ENCODE measurements at regions not wholly inside any gene's neighbourhood (a gene's known extent, or its start where the extent isn't known, plus 50 kb on each side); places are given as distances from the start of the nearest gene placed in this dataset.

- ATAC-seq = peak; percentile 34
These were observed 52.6 kb upstream of the JUN start for GRCh38 chr1:58836408-58836807.

GRCh38 chr1:58837886-58838285, 54.0 kb upstream of the JUN start:
- H3K9me3 Mint-ChIP-seq = no peaks in the 10 kb centered on the region
- DNase-seq (no peak), ATAC-seq (no peak)
- no peak overlapping the region for H3K4me3 Mint-ChIP-seq
- Histone ChIP-seq H3K4me1 (ENCODE audit: control insufficient read depth in 2 of 2, insufficient read depth in 2 of 2, low read length in 2 of 2) (no peaks in the 10 kb centered on the region), H3K9me3 (ENCODE audit: control insufficient read depth in 2 of 3, low read length in 3 of 3) (no peaks in the 10 kb centered on the region), H3K27me3 (ENCODE audit: control insufficient read depth in 2 of 2, insufficient read depth in 2 of 2, low read length in 2 of 2) (no peaks in the 10 kb centered on the region), H3K36me3 (ENCODE audit: control insufficient read depth in 2 of 3, insufficient read depth in 3 of 3, low read length in 3 of 3) (no peaks in the 10 kb centered on the region), H3K4me3 (ENCODE audit: low read length) (no peak overlapping the region), H3K27ac (ENCODE audit: low read depth, low read length) (no peak overlapping the region)
- ChIA-PET CTCF (no interaction called here), POLR2A (no interaction called here)
- H3K27me3 Mint-ChIP-seq = no peaks in the 10 kb centered on the region
- peaks cover 0 to 14% (median 3%) of the 10 kb centered on the region in 7 donors for H3K4me1 Mint-ChIP-seq
- H3K27ac Mint-ChIP-seq = no peak overlapping the region
- H3K36me3 Mint-ChIP-seq = peaks cover 0 to 6% (median 0%) of the 10 kb centered on the region in 5 donors
- intact Hi-C loops (cut with micrococcal nuclease) = no loop called here

More at GRCh38 chr1:58836408-58836807, 52.6 kb upstream of the JUN start:
- intact Hi-C loops (cut with micrococcal nuclease) = no loop called here
- H3K4me1 Mint-ChIP-seq = peaks cover 0 to 6% (median 0%) of the 10 kb centered on the region in 7 donors
- Histone ChIP-seq H3K27ac (ENCODE audit: low read depth, low read length) (no peak overlapping the region), H3K4me1 (ENCODE audit: control insufficient read depth in 2 of 2, insufficient read depth in 2 of 2, low read length in 2 of 2) (no peaks in the 10 kb centered on the region), H3K36me3 (ENCODE audit: control insufficient read depth in 2 of 3, insufficient read depth in 3 of 3, low read length in 3 of 3) (no peaks in the 10 kb centered on the region), H3K9me3 (ENCODE audit: control insufficient read depth in 2 of 3, low read length in 3 of 3) (no peaks in the 10 kb centered on the region), H3K27me3 (ENCODE audit: control insufficient read depth in 2 of 2, insufficient read depth in 2 of 2, low read length in 2 of 2) (no peaks in the 10 kb centered on the region), H3K4me3 (ENCODE audit: low read length) (no peak overlapping the region)
- DNase-seq = no peak
- CTCF ChIA-PET = no interaction called here
- H3K36me3 Mint-ChIP-seq = no peaks in the 10 kb centered on the region
- H3K9me3 Mint-ChIP-seq = no peaks in the 10 kb centered on the region
- POLR2A ChIA-PET = no interaction called here
- H3K27ac Mint-ChIP-seq = no peak overlapping the region
- H3K27me3 Mint-ChIP-seq = no peaks in the 10 kb centered on the region
- H3K4me3 Mint-ChIP-seq = no peak overlapping the region

GRCh38 chr1:58839147-58839795, 55.4 kb upstream of the JUN start:
- Histone ChIP-seq H3K27ac (ENCODE audit: low read depth, low read length) (no peak overlapping the region), H3K27me3 (ENCODE audit: control insufficient read depth in 2 of 2, insufficient read depth in 2 of 2, low read length in 2 of 2) (no peaks in the 10 kb centered on the region), H3K9me3 (ENCODE audit: control insufficient read depth in 2 of 3, low read length in 3 of 3) (no peaks in the 10 kb centered on the region), H3K4me3 (ENCODE audit: low read length) (no peak overlapping the region), H3K4me1 (ENCODE audit: control insufficient read depth in 2 of 2, insufficient read depth in 2 of 2, low read length in 2 of 2) (no peaks in the 10 kb centered on the region), H3K36me3 (ENCODE audit: control insufficient read depth in 2 of 3, insufficient read depth in 3 of 3, low read length in 3 of 3) (no peaks in the 10 kb centered on the region)
- intact Hi-C loops (cut with micrococcal nuclease) = no loop called here
- H3K27me3 Mint-ChIP-seq = no peaks in the 10 kb centered on the region
- ChIA-PET CTCF (interaction anchor here (0.6 to 0.7 kb wide), 2 partner anchors 11 to 306 kb away, joined by 3 read pairs; no protein-coding TSS in a partner anchor), POLR2A (no interaction called here)
- DNase-seq = no peak
- H3K9me3 Mint-ChIP-seq = no peaks in the 10 kb centered on the region
- no peak for ATAC-seq
- H3K4me1 Mint-ChIP-seq = peaks cover 0 to 14% (median 3%) of the 10 kb centered on the region in 7 donors
- H3K4me3 Mint-ChIP-seq = no peak overlapping the region
- peaks cover 0 to 6% (median 0%) of the 10 kb centered on the region in 5 donors for H3K36me3 Mint-ChIP-seq
- no peak overlapping the region for H3K27ac Mint-ChIP-seq

- DNase-seq (no peak), ATAC-seq (no peak)
- Mint-ChIP-seq H3K27me3 (no peaks in the 10 kb centered on the region), H3K36me3 (peaks cover 0 to 6% (median 0%) of the 10 kb centered on the region in 5 donors), H3K4me1 (peaks cover 0 to 14% (median 3%) of the 10 kb centered on the region in 7 donors), H3K27ac (no peak overlapping the region), H3K4me3 (no peak overlapping the region), H3K9me3 (no peaks in the 10 kb centered on the region)
- Histone ChIP-seq H3K36me3 (ENCODE audit: control insufficient read depth in 2 of 3, insufficient read depth in 3 of 3, low read length in 3 of 3) (no peaks in the 10 kb centered on the region), H3K27me3 (ENCODE audit: control insufficient read depth in 2 of 2, insufficient read depth in 2 of 2, low read length in 2 of 2) (no peaks in the 10 kb centered on the region), H3K4me3 (ENCODE audit: low read length) (no peak overlapping the region), H3K4me1 (ENCODE audit: control insufficient read depth in 2 of 2, insufficient read depth in 2 of 2, low read length in 2 of 2) (no peaks in the 10 kb centered on the region), H3K9me3 (ENCODE audit: control insufficient read depth in 2 of 3, low read length in 3 of 3) (no peaks in the 10 kb centered on the region), H3K27ac (ENCODE audit: low read depth, low read length) (no peak overlapping the region)
- intact Hi-C loops (cut with micrococcal nuclease) = loop anchor here in 1 of 2 donors (2.0 kb wide), 1 partner anchor 859 kb away; no protein-coding TSS in a partner anchor
- ChIA-PET POLR2A (no interaction called here), CTCF (no interaction called here)
These were observed 56.3 kb upstream of the JUN start for GRCh38 chr1:58839846-58840835.

- POLR2A ChIA-PET = no interaction called here
- no peak overlapping the region for H3K4me3 Mint-ChIP-seq
- no peaks in the 10 kb centered on the region for H3K27me3 Mint-ChIP-seq
- no peaks in the 10 kb centered on the region for H3K9me3 ChIP-seq (ENCODE audit: control insufficient read depth in 2 of 3, low read length in 3 of 3)
- H3K27me3 ChIP-seq (ENCODE audit: control insufficient read depth in 2 of 2, insufficient read depth in 2 of 2, low read length in 2 of 2) = no peaks in the 10 kb centered on the region
- H3K4me3 ChIP-seq (ENCODE audit: low read length) = no peak overlapping the region
- H3K36me3 ChIP-seq (ENCODE audit: control insufficient read depth in 2 of 3, insufficient read depth in 3 of 3, low read length in 3 of 3) = no peaks in the 10 kb centered on the region
- ATAC-seq (peak; percentile 44), DNase-seq (peak in 1 of 9 donors; percentile 5)
- H3K4me1 Mint-ChIP-seq = peaks cover 0 to 11% (median 1%) of the 10 kb centered on the region in 7 donors
- H3K27ac Mint-ChIP-seq = no peak overlapping the region
- no peaks in the 10 kb centered on the region for H3K9me3 Mint-ChIP-seq
- H3K4me1 ChIP-seq (ENCODE audit: control insufficient read depth in 2 of 2, insufficient read depth in 2 of 2, low read length in 2 of 2) = no peaks in the 10 kb centered on the region
- peaks cover 0 to 6% (median 0%) of the 10 kb centered on the region in 5 donors for H3K36me3 Mint-ChIP-seq
- CTCF ChIA-PET = interaction anchor here (0.7 kb wide), 1 partner anchor 16 kb away, joined by 3 read pairs; no protein-coding TSS in a partner anchor
- H3K27ac ChIP-seq (ENCODE audit: low read depth, low read length) = no peak overlapping the region
- intact Hi-C loops (cut with micrococcal nuclease) = loop anchor here in 1 of 2 donors (1.0 to 2.0 kb wide), 3 partner anchors 56 to 857 kb away; no protein-coding TSS in a partner anchor
These were observed 57.6 kb upstream of the JUN start for GRCh38 chr1:58841455-58841854.

GRCh38 chr1:58842941-58843340, 59.1 kb upstream of the JUN start:
- Histone ChIP-seq H3K4me1 (ENCODE audit: control insufficient read depth in 2 of 2, insufficient read depth in 2 of 2, low read length in 2 of 2) (no peaks in the 10 kb centered on the region), H3K27me3 (ENCODE audit: control insufficient read depth in 2 of 2, insufficient read depth in 2 of 2, low read length in 2 of 2) (no peaks in the 10 kb centered on the region), H3K4me3 (ENCODE audit: low read length) (no peak overlapping the region), H3K36me3 (ENCODE audit: control insufficient read depth in 2 of 3, insufficient read depth in 3 of 3, low read length in 3 of 3) (no peaks in the 10 kb centered on the region), H3K27ac (ENCODE audit: low read depth, low read length) (no peak overlapping the region), H3K9me3 (ENCODE audit: control insufficient read depth in 2 of 3, low read length in 3 of 3) (no peaks in the 10 kb centered on the region)
- CTCF ChIA-PET = interaction anchor here (0.6 kb wide), 1 partner anchor 39 kb away, joined by 3 read pairs; no protein-coding TSS in a partner anchor
- no peak overlapping the region for H3K4me3 Mint-ChIP-seq
- H3K36me3 Mint-ChIP-seq = peaks cover 0 to 6% (median 0%) of the 10 kb centered on the region in 5 donors
- POLR2A ChIA-PET = interaction anchor here (0.9 to 1.1 kb wide), 2 partner anchors 56 to 453 kb away, joined by 3 read pairs; no protein-coding TSS in a partner anchor
- H3K27me3 Mint-ChIP-seq = no peaks in the 10 kb centered on the region
- peak overlapping the region in 1 of 9 donors; percentile 80 for H3K27ac Mint-ChIP-seq
- no peak for DNase-seq
- intact Hi-C loops (cut with micrococcal nuclease) = no loop called here
- no peak for ATAC-seq
- no peaks in the 10 kb centered on the region for H3K9me3 Mint-ChIP-seq
- H3K4me1 Mint-ChIP-seq = peaks cover 0 to 8% (median 1%) of the 10 kb centered on the region in 7 donors
